IMR-90 (cell line): ENCODE measurements at regions not wholly inside any gene's neighbourhood (a gene's known extent, or its start where the extent isn't known, plus 50 kb on each side); places are given as distances from the start of the nearest gene placed in this dataset.

Source experiments
- ATAC-seq: fragments of 200-7000 bp; cut with Tn5 transposase; 2 replicates; pipeline ENCODE4 v1.9.1; 2020; ENCODE audit warnings: low read depth, mild to moderate bottlenecking, moderate library complexity
- BruUV-seq: library from RNA; stranded (reverse); fragments of 400-500 nt; replicated peaks from 2 replicates; lab custom pipeline; 2021; lab: Mats Ljungman, UMichigan
- CTCF ChIA-PET: fragments of 300-600 bp; formaldehyde crosslinking; extraction: SDS; loops from one replicate; lab custom pipeline; 2021; ENCODE audit warnings: antibody characterized with exemption; lab: Yijun Ruan, JAX
- POLR2A ChIA-PET: fragments of 300-600 bp; sonication (Branson Sonifier 250); formaldehyde crosslinking; loops from one replicate; lab custom pipeline; 2022; ENCODE audit warnings: antibody characterized with exemption; ENCODE audit not compliant: unreplicated experiment; lab: Charles Lee
- DNase-seq: peaks from one replicate; pipeline ENCODE4 v3.0.0; 2013
- H2AFZ ChIP-seq: replicated peaks from 2 replicates; pipeline ENCODE3; 2013; ENCODE audit warnings: low read length, mild to moderate bottlenecking; ENCODE audit not compliant: poor library complexity
- H2AK5ac ChIP-seq: 2 replicates; pipeline ENCODE4 v1.6.1; 2013; ENCODE audit warnings: low read depth, low read length, inconsistent platforms
- H2AK9ac ChIP-seq: replicated peaks from 2 replicates; pipeline ENCODE3; 2013; ENCODE audit warnings: mild to moderate bottlenecking, low read depth, low read length, moderate library complexity; ENCODE audit not compliant: poor library complexity
- H2BK120ac ChIP-seq: 2 replicates; pipeline ENCODE4 v1.6.1; 2013; ENCODE audit warnings: low read depth, low read length, inconsistent platforms
- H2BK15ac ChIP-seq: 3 replicates; pipeline ENCODE4 v1.6.1; 2013; ENCODE audit warnings: low read depth, low read length, inconsistent platforms
- H2BK20ac ChIP-seq: 2 replicates; pipeline ENCODE4 v1.6.1; 2013; ENCODE audit warnings: low read depth, mild to moderate bottlenecking, inconsistent platforms, low read length, moderate library complexity
- H2BK5ac ChIP-seq: 2 replicates; pipeline ENCODE4 v1.6.1; 2013; ENCODE audit warnings: mild to moderate bottlenecking, low read depth, low read length, inconsistent platforms; ENCODE audit not compliant: poor library complexity, severe bottlenecking
- H3K14ac ChIP-seq: replicated peaks from 2 replicates; pipeline ENCODE4 v1.6.1; 2013; ENCODE audit warnings: low read depth, low read length, inconsistent platforms
- H3K18ac ChIP-seq: 2 replicates; pipeline ENCODE4 v1.6.1; 2013; ENCODE audit warnings: low read depth, low read length, control low read depth
- H3K23ac ChIP-seq: 2 replicates; pipeline ENCODE4 v1.6.1; 2013; ENCODE audit warnings: low read depth, low read length, inconsistent platforms
- H3K27ac ChIP-seq: 2 replicates; pipeline ENCODE4 v1.5.1; 2013; ENCODE audit warnings: mild to moderate bottlenecking, control low read depth, low read length; ENCODE audit not compliant: insufficient read depth
- H3K27me3 ChIP-seq: 2 replicates; pipeline ENCODE4 v1.6.1; 2013; ENCODE audit warnings: low read length; ENCODE audit not compliant: control insufficient read depth, insufficient read depth
- H3K36me3 ChIP-seq: 2 replicates; pipeline ENCODE4 v1.6.1; 2013; ENCODE audit warnings: low read length, mixed read lengths; ENCODE audit not compliant: control insufficient read depth, insufficient read depth
- H3K4ac ChIP-seq: 2 replicates; pipeline ENCODE4 v1.6.1; 2013; ENCODE audit warnings: low read depth, low read length, inconsistent platforms
- H3K4me1 ChIP-seq: 2 replicates; pipeline ENCODE4 v1.6.1; 2013; ENCODE audit warnings: low read length, mixed read lengths; ENCODE audit not compliant: control insufficient read depth, insufficient read depth
- H3K4me2 ChIP-seq: 2 replicates; pipeline ENCODE4 v1.6.1; 2013; ENCODE audit warnings: low read depth, mild to moderate bottlenecking, control low read depth, low read length, moderate library complexity
- H3K4me3 ChIP-seq: 2 replicates; pipeline ENCODE4 v1.5.1; 2013; ENCODE audit warnings: low read depth, mild to moderate bottlenecking, control low read depth, low read length, moderate library complexity; ENCODE audit not compliant: insufficient read depth
- H3K56ac ChIP-seq: 2 replicates; pipeline ENCODE4 v1.6.1; 2013; ENCODE audit warnings: low read length, inconsistent platforms; ENCODE audit not compliant: insufficient read depth; ENCODE audit errors: extremely low read depth
- H3K79me1 ChIP-seq, 2 experiments: 2 replicates each; pipeline ENCODE4 v1.6.1; 2013; ENCODE audit warnings: low read length in 2 of 2, inconsistent platforms in 1 of 2, low read depth in 1 of 2
- H3K9ac ChIP-seq: 2 replicates; pipeline ENCODE4 v1.6.1; 2013; ENCODE audit warnings: low read depth, low read length, control low read depth
- H3K9me1 ChIP-seq: 2 replicates; pipeline ENCODE4 v1.6.1; 2013; ENCODE audit warnings: low read length, inconsistent platforms; ENCODE audit not compliant: insufficient read depth
- H3K9me3 ChIP-seq: 2 replicates; pipeline ENCODE4 v1.6.1; 2013; ENCODE audit warnings: low read length; ENCODE audit not compliant: control insufficient read depth, insufficient read depth
- H4K20me1 ChIP-seq: 2 replicates; pipeline ENCODE4 v1.6.1; 2013; ENCODE audit warnings: low read length, inconsistent platforms; ENCODE audit not compliant: insufficient read depth
- H4K5ac ChIP-seq: 2 replicates; pipeline ENCODE4 v1.6.1; 2013; ENCODE audit warnings: mild to moderate bottlenecking, low read depth, low read length, control low read depth
- H4K8ac ChIP-seq, 2 experiments: 2 replicates each; pipeline ENCODE4 v1.6.1; 2013; ENCODE audit warnings: low read depth in 2 of 2, low read length in 2 of 2, control low read depth in 1 of 2, inconsistent platforms in 1 of 2
- H4K91ac ChIP-seq: 2 replicates; pipeline ENCODE4 v1.6.1; 2013; ENCODE audit warnings: low read depth, low read length, inconsistent platforms; ENCODE audit not compliant: insufficient read depth
- BHLHE40 ChIP-seq: fragments of 150-350 bp; IDR thresholded peaks from 2 replicates; pipeline ENCODE4 v1.6.1; 2016; ENCODE audit warnings: mild to moderate bottlenecking, low read depth, low read length
- CHD1 ChIP-seq: IDR thresholded peaks from 2 replicates; pipeline ENCODE4 v1.6.1; 2012; ENCODE audit warnings: low read depth, low read length, improper control_type of control experiment
- FOS ChIP-seq: fragments of 150-350 bp; IDR thresholded peaks from 2 replicates; pipeline ENCODE4 v1.6.1; 2016; ENCODE audit warnings: low read depth, low read length
- MXI1 ChIP-seq: IDR thresholded peaks from 2 replicates; pipeline ENCODE4 v1.6.1; 2012; ENCODE audit warnings: low read depth, mild to moderate bottlenecking, low read length, moderate library complexity, borderline replicate concordance
- RAD21 ChIP-seq: IDR thresholded peaks from 2 replicates; pipeline ENCODE4 v1.6.1; 2012; ENCODE audit warnings: low read length, improper control_type of control experiment
- RCOR1 ChIP-seq: IDR thresholded peaks from 2 replicates; pipeline ENCODE4 v1.6.1; 2012; ENCODE audit warnings: mild to moderate bottlenecking, low read length, improper control_type of control experiment; ENCODE audit not compliant: insufficient replicate concordance
- WGBS, 2 experiments: methylation state at CpG; one replicate each; pipeline versions ENCODE4 v1.1.5 to v1.1.7; 2013; ENCODE audit warnings: missing lambda C conversion rate in 2 of 2; ENCODE audit not compliant: insufficient read length in 1 of 2; ENCODE audit errors: extremely low coverage in 2 of 2; 5-methylcytosine and 5-hydroxymethylcytosine counted together
- dilution Hi-C: fragments of 300-500 bp; cut with HindIII; formaldehyde crosslinking; loops from one replicate; pipeline ENCODE4 v1.14.3; 2018; ENCODE audit warnings: low sequenced_read_pairs; ENCODE audit not compliant: unreplicated experiment
- in situ Hi-C: fragments of 300-500 bp; cut with MboI; formaldehyde crosslinking; loops from 3 replicates; pipeline ENCODE4 v1.14.3; 2019; ENCODE audit warnings: low sequenced_read_pairs, inconsistent platforms, mixed read lengths
- intact Hi-C: fragments of 100-400 bp; cut with micrococcal nuclease; formaldehyde crosslinking; loops from 2 replicates; pipeline ENCODE4 v1.10.0; 2022
- TF ChIP-seq, protein P1 (sequence below): conservative IDR thresholded peaks from 2 replicates; pipeline ENCODE4 v1.5.1; 2012; ENCODE audit warnings: mild to moderate bottlenecking, low read depth, low read length, improper control_type of control experiment

GRCh38 chr10:4494551-4494950, 331.5 kb upstream of the AKR1E2 start:
- no TSS peak for BruUV-seq
- ATAC-seq (no peak), DNase-seq (no peak)
- dilution Hi-C loops: no loop called here
- intact Hi-C loops: no loop called here
- WGBS, 2 experiments: no CpG with 5 or more reads among the region's 2 CpGs
- Histone ChIP-seq H2BK15ac (no peak overlapping the region), H3K79me1 (no peaks in the 10 kb centered on the region), H2AFZ (no peak overlapping the region), H2AK5ac (no peak overlapping the region), H3K9ac (no peak overlapping the region), H4K20me1 (no peaks in the 10 kb centered on the region), H3K27me3 (no peaks in the 10 kb centered on the region), H3K4me1 (peaks cover 3% of the 10 kb centered on the region), H3K9me1 (peaks cover 8% of the 10 kb centered on the region; the same call in 1 of the 2 replicates), H3K36me3 (no peaks in the 10 kb centered on the region), H3K14ac (no peak overlapping the region), H3K56ac (no peak overlapping the region), H3K4ac (no peak overlapping the region), H2AK9ac (no peak overlapping the region), H2BK120ac (no peak overlapping the region), H4K91ac (no peak overlapping the region), H3K4me2 (no peak overlapping the region), H3K18ac (no peak overlapping the region), H3K9me3 (no peaks in the 10 kb centered on the region), H2BK5ac (no peak overlapping the region), H4K5ac (no peak overlapping the region), H3K4me3 (no peak overlapping the region), H2BK20ac (no peak overlapping the region), H4K8ac (no peak overlapping the region), H3K27ac (no peak overlapping the region), H3K23ac (no peak overlapping the region)
- CTCF ChIA-PET: interaction anchor here (0.7 kb wide), 1 partner anchor 238 kb away, joined by 3 read pairs; no protein-coding TSS in a partner anchor
- in situ Hi-C loops: no loop called here
- POLR2A ChIA-PET: no interaction called here
- TF ChIP-seq CHD1: no peak
- no peak for TF ChIP-seq MXI1
- no peak for TF ChIP-seq RCOR1
- TF ChIP-seq FOS: no peak
- TF ChIP-seq BHLHE40: no peak
- TF ChIP-seq RAD21: no peak
- TF ChIP-seq, protein P1, sequence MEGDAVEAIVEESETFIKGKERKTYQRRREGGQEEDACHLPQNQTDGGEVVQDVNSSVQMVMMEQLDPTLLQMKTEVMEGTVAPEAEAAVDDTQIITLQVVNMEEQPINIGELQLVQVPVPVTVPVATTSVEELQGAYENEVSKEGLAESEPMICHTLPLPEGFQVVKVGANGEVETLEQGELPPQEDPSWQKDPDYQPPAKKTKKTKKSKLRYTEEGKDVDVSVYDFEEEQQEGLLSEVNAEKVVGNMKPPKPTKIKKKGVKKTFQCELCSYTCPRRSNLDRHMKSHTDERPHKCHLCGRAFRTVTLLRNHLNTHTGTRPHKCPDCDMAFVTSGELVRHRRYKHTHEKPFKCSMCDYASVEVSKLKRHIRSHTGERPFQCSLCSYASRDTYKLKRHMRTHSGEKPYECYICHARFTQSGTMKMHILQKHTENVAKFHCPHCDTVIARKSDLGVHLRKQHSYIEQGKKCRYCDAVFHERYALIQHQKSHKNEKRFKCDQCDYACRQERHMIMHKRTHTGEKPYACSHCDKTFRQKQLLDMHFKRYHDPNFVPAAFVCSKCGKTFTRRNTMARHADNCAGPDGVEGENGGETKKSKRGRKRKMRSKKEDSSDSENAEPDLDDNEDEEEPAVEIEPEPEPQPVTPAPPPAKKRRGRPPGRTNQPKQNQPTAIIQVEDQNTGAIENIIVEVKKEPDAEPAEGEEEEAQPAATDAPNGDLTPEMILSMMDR: no peak
